Urothelium cell line (cell line): ENCODE measurements at regions not wholly inside any gene's neighbourhood (a gene's known extent, or its start where the extent isn't known, plus 50 kb on each side); places are given as distances from the start of the nearest gene placed in this dataset.
"Not testable (repeated sequence)": the region's sequence is repeated elsewhere in the genome, so short reads cannot be mapped to it uniquely, and the experiment has no call there.

Source experiments
- DNase-seq: peaks from one replicate; pipeline ENCODE4 v3.0.0; 2011; ENCODE audit warnings: low spot score, mixed read lengths
- FAIRE-seq: peaks from 2 replicates; lab custom pipeline; 2011; peaks lifted over from hg19 to GRCh38; lab: Jason Lieb, UNC

- FAIRE-seq, result not testable (repeated sequence)
Observed at GRCh38 chr3:150270444-150270843, 137.7 kb upstream of the TSC22D2 start.

GRCh38 chr3:150269526-150269925, 138.6 kb upstream of the TSC22D2 start:
- FAIRE-seq (no peak), DNase-seq (no peak)

More at GRCh38 chr3:150270444-150270843, 137.7 kb upstream of the TSC22D2 start:
- not testable (repeated sequence) for DNase-seq

GRCh38 chr3:150268426-150269391, 139.4 kb upstream of the TSC22D2 start:
- DNase-seq (no peak), FAIRE-seq (no peak)

GRCh38 chr3:150267288-150267687, 140.8 kb upstream of the TSC22D2 start:
- FAIRE-seq, result no peak
- DNase-seq, result no peak

GRCh38 chr3:150265305-150265704, 142.8 kb upstream of the TSC22D2 start:
- DNase-seq (no peak), FAIRE-seq (no peak)

GRCh38 chr3:150264561-150265279, 143.4 kb upstream of the TSC22D2 start:
- DNase-seq (no peak), FAIRE-seq (no peak)

- DNase-seq (no peak), FAIRE-seq (no peak)
Observed at GRCh38 chr3:150261958-150262357, 146.1 kb upstream of the TSC22D2 start.

- no peak for DNase-seq
- FAIRE-seq, result no peak
Observed at GRCh38 chr3:150261418-150261817, 146.7 kb upstream of the TSC22D2 start.

- FAIRE-seq, result no peak
- DNase-seq, result no peak
Observed at GRCh38 chr3:150260398-150260710, 147.7 kb upstream of the TSC22D2 start.

- DNase-seq (no peak), FAIRE-seq (no peak)
Observed at GRCh38 chr3:150259526-150260397, 148.3 kb upstream of the TSC22D2 start.

- DNase-seq (no peak), FAIRE-seq (no peak)
Observed at GRCh38 chr3:150256782-150257181, 151.3 kb upstream of the TSC22D2 start.

- FAIRE-seq (no peak), DNase-seq (no peak)
Observed at GRCh38 chr3:150256318-150256717, 151.8 kb upstream of the TSC22D2 start.

GRCh38 chr3:150255826-150256225, 152.3 kb upstream of the TSC22D2 start:
- DNase-seq (no peak), FAIRE-seq (no peak)

GRCh38 chr3:150255413-150255812, 152.7 kb upstream of the TSC22D2 start:
- FAIRE-seq, result no peak
- DNase-seq, result no peak

GRCh38 chr3:150254309-150254708, 153.8 kb upstream of the TSC22D2 start:
- FAIRE-seq (no peak), DNase-seq (no peak)

- no peak for DNase-seq
- no peak for FAIRE-seq
Observed at GRCh38 chr3:150253622-150254021, 154.5 kb upstream of the TSC22D2 start.

GRCh38 chr3:150252462-150252861, 155.6 kb upstream of the TSC22D2 start:
- FAIRE-seq (no peak), DNase-seq (no peak)

GRCh38 chr3:150251187-150252062, 156.7 kb upstream of the TSC22D2 start:
- DNase-seq (no peak), FAIRE-seq (no peak)

GRCh38 chr3:150249779-150250470, 158.2 kb upstream of the TSC22D2 start:
- DNase-seq (no peak), FAIRE-seq (no peak)
